ENCODE measurements at regions not wholly inside any gene's neighbourhood (a gene's known extent, or its start where the extent isn't known, plus 50 kb on each side); places are given as distances from the start of the nearest gene placed in this dataset.

DNA sequence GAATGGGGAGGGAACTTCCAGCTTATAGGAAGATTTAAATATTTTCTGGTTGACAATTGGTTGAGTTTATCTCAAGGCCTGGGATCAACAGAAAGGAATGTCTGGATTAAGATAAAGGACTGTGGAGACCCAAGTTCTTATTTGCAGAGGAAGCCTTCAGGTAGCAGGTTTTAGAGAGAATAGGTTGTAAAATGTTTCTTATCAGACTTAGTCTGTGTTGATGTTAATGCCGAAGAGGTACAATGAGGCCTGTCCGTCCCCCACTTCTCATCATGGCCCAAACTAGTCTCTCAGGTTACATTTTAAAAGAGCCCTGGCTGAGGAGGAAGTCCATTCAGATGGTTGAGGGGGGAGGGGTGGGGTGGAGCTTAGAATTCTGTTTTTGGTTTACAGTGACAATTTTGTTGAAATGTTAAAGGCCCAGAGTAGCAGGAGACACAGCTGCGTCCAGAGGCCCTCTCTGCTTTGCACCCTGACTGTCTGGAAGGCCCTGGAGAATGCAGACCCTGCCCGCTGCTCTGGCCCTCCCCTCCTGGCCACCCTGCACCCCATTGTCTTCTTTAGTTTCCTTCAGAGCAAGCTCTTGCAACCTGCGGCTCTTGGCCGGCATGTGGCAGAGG is 672.5 kb upstream of the TMEM132C start:
- intact Hi-C loops (cut with DNase I; ENCODE audit: low total_unique reads) = no loop called here
- no peak overlapping the region for H3K27ac ChIP-seq
- DNase-seq = no peak
- H3K27me3 ChIP-seq = no peaks in the 10 kb centered on the region
- H3K4me1 ChIP-seq = no peaks in the 10 kb centered on the region
- 60 to 77% (median 64%) methylated on average over 6 of the region's 6 CpGs for WGBS, 5 donors
- no peak overlapping the region for H3K4me3 ChIP-seq
- H3K36me3 ChIP-seq = no peaks in the 10 kb centered on the region
- H3K9me3 ChIP-seq = no peaks in the 10 kb centered on the region
- TF ChIP-seq, protein P1, sequence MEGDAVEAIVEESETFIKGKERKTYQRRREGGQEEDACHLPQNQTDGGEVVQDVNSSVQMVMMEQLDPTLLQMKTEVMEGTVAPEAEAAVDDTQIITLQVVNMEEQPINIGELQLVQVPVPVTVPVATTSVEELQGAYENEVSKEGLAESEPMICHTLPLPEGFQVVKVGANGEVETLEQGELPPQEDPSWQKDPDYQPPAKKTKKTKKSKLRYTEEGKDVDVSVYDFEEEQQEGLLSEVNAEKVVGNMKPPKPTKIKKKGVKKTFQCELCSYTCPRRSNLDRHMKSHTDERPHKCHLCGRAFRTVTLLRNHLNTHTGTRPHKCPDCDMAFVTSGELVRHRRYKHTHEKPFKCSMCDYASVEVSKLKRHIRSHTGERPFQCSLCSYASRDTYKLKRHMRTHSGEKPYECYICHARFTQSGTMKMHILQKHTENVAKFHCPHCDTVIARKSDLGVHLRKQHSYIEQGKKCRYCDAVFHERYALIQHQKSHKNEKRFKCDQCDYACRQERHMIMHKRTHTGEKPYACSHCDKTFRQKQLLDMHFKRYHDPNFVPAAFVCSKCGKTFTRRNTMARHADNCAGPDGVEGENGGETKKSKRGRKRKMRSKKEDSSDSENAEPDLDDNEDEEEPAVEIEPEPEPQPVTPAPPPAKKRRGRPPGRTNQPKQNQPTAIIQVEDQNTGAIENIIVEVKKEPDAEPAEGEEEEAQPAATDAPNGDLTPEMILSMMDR (IDR thresholded peaks at IDR 0.05) = no peak
- TF ChIP-seq POLR2A (IDR thresholded peaks at IDR 0.05) (no peak), POLR2AphosphoS5 (IDR thresholded peaks at IDR 0.05) (no peak), EP300 (IDR thresholded peaks at IDR 0.05) (no peak)

DNA sequence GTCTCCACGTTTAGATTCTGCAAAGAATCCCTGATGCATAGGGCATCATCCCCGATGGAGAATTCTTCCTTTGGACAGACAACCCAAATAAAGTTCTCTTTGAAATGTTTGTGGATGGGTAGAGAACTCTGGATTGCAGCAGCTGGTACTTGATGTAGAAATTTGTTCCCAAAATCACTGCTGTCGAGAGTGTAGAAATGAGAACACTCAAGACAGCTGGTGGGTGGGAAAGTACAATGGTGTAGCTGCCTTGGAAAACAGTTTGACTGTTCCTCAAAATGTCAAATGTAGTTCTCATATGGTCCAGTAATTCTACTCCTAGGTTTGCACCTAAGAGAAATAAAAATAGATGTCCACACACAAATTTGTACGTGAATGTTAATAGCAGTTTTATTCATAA is 671.5 kb upstream of the TMEM132C start:
- H3K27me3 ChIP-seq = no peaks in the 10 kb centered on the region
- H3K4me3 ChIP-seq = no peak overlapping the region
- H3K4me1 ChIP-seq = no peaks in the 10 kb centered on the region
- intact Hi-C loops (cut with DNase I; ENCODE audit: low total_unique reads) = no loop called here
- no peaks in the 10 kb centered on the region for H3K9me3 ChIP-seq
- no peaks in the 10 kb centered on the region for H3K36me3 ChIP-seq
- no peak for DNase-seq
- TF ChIP-seq POLR2AphosphoS5 (IDR thresholded peaks at IDR 0.05) (no peak), EP300 (IDR thresholded peaks at IDR 0.05) (no peak), POLR2A (IDR thresholded peaks at IDR 0.05) (no peak)
- TF ChIP-seq, protein P1 (IDR thresholded peaks at IDR 0.05) = no peak
- H3K27ac ChIP-seq = no peak overlapping the region
- WGBS, 5 donors = 82 to 85% (median 84%) methylated on average over 4 of the region's 4 CpGs

DNA sequence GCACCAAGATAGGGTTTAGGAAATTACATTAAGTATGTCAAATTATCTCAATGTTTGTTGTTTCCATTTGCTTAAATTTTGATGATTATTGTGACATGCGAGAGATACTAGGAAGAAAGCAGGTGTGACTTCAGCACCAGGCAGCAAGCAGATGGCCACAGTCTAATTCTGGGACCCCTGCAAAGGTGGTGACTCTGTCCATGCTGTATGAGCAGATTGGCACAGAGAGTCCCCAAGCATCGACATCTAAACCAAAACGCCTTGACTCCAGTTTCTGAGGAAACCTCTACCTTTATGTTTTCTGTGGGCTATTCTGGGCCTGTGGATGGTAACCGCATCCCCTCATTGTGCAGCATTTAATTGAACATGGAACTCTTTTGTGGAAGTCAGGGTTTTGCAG is 670.1 kb upstream of the TMEM132C start:
- no peaks in the 10 kb centered on the region for H3K4me1 ChIP-seq
- H3K9me3 ChIP-seq = no peaks in the 10 kb centered on the region
- no peaks in the 10 kb centered on the region for H3K36me3 ChIP-seq
- no peak overlapping the region for H3K4me3 ChIP-seq
- no peaks in the 10 kb centered on the region for H3K27me3 ChIP-seq
- TF ChIP-seq, protein P1 (IDR thresholded peaks at IDR 0.05) = no peak
- TF ChIP-seq EP300 (IDR thresholded peaks at IDR 0.05) = no peak
- H3K27ac ChIP-seq = no peak overlapping the region
- DNase-seq = no peak
- WGBS, 5 donors = 86 to 97% (median 94%) methylated on average over 4 of the region's 4 CpGs
- intact Hi-C loops (cut with DNase I; ENCODE audit: low total_unique reads) = no loop called here

DNA sequence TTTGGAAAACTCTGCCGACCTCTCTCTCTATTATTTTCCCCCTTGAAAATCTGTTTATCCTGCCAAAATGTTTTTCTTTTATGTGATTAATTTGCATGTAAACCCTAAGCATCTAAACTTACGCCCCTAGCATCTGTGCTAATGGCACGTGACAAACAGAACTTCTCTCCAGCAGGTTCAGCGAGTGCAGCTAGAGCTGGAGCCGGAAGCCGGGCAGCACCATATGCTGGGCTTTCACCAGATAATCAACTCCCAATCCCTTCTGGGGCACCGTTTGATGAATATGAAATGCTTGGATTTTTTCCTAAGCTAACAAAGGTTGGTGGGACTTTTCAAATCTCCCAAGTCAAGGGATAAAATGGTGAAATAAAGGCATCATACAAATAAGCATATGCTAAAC is 667.5 kb upstream of the TMEM132C start:
- TF ChIP-seq POLR2A (IDR thresholded peaks at IDR 0.05) = no peak
- TF ChIP-seq POLR2AphosphoS5 (IDR thresholded peaks at IDR 0.05) = no peak
- no peak for TF ChIP-seq EP300 (IDR thresholded peaks at IDR 0.05)
- TF ChIP-seq, protein P1 (IDR thresholded peaks at IDR 0.05) = no peak
- WGBS, 5 donors = 59 to 75% (median 69%) methylated on average over 7 of the region's 7 CpGs
- DNase-seq = peak in 1 of 2 donors; percentile 7
- Histone ChIP-seq H3K4me1 (no peaks in the 10 kb centered on the region), H3K27ac (no peak overlapping the region), H3K27me3 (no peaks in the 10 kb centered on the region), H3K4me3 (no peak overlapping the region), H3K9me3 (no peaks in the 10 kb centered on the region), H3K36me3 (no peaks in the 10 kb centered on the region)
- intact Hi-C loops (cut with DNase I; ENCODE audit: low total_unique reads) = no loop called here

Data from stomach (tissue), 8 donors.